Germinal center (tissue), 1 donor: ENCODE measurements at regions not wholly inside any gene's neighbourhood (a gene's known extent, or its start where the extent isn't known, plus 50 kb on each side); places are given as distances from the start of the nearest gene placed in this dataset.
"Not testable (repeated sequence)": the region's sequence is repeated elsewhere in the genome, so short reads cannot be mapped to it uniquely, and the experiment has no call there.

Source experiments
- DNase-seq: peaks from one replicate; pipeline ENCODE4 v3.0.0; 2012; ENCODE audit warnings: mixed read lengths, low spot score

DNA sequence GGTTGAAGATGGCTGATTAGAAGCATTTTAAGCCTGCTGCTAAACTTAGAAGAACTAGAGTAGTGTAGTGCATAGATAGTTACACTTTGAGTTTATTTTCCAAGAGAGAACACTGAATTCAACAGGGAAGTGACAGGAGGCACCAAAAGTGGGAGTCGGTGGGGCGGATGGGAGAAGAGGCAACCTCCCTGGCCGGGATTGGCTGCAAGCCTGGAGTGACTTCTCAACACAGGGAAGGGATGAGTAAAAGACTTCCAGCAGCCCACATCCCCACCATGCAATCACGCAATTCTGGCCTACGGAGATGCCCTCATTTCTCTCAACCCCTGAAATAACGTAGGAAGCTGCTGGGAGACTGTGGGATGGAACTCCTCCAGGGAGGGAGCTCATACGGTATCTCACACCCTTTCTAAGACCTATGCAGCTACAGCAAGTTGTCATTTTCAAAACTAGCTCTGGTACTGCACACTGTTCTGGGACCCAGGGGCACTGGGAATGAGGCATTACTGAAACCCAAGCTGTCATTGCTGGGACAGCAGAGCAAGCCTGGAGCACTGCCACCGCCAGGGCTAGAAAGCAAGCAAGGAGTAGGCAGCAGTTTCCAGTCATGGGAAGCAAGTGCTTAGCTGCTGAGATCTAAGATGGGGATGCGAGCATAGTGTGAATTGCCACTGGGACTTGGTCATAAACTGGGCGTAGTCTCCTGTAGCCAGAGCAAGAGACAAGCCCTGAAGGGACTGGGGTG, 331.6 kb upstream of the PTGER4 start:
- no peak for DNase-seq

DNA sequence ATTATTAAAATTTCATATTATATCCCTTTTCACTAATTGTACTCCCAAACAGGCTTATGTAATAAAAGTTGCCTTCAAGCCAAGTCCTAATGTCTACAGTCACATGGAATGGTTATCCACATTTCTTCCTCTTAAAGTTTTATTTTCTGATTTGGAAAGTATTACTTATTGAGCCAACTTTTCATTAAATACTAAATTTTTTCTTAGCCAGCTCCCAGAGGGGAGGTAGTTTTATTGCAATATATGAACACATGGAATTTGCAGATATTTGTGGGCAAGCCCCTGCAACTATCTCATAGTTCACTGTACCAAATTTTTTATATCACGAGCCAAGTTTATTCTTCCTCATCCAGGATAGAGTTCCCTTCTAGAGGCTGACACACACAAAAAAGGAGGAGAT, 332.8 kb upstream of the PTGER4 start:
- DNase-seq, result no peak

DNA sequence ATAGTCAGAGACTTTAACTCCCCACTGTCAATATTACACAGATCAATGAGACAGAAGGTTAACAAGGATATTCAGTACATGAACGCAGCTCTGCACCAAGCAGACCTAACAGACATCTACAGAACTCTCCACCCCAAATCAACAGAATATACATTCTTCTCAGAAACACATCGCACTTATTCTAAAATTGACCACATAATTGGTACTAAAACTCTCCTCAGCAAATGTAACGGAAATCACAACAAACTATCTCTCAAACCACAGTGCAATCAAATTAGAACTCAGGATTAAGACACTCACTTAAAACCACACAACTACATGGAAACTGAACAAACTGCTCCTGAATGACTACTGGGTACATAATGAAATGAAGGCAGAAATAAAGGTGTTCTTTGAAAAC, 341.3 kb upstream of the PTGER4 start:
- DNase-seq, result not testable (repeated sequence)

DNA sequence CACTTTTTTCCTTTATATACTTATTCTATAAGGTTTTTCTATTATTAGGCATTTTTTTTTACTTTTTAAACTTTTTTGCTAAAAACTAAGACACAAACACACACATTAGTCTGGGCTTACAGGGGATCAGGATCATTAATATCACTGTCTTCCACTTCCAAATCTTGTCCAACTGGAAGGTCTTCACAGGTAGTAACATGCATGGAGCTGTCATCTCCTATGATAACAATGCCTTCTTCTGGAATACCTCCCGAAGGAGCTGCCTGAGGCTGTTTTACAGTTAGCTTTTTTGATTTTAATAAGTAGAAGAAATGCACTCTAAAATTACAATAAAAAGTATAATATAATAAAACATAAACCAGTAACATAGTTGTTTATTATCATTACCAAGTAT, 345.5 kb upstream of the PTGER4 start:
- DNase-seq, result no peak

DNA sequence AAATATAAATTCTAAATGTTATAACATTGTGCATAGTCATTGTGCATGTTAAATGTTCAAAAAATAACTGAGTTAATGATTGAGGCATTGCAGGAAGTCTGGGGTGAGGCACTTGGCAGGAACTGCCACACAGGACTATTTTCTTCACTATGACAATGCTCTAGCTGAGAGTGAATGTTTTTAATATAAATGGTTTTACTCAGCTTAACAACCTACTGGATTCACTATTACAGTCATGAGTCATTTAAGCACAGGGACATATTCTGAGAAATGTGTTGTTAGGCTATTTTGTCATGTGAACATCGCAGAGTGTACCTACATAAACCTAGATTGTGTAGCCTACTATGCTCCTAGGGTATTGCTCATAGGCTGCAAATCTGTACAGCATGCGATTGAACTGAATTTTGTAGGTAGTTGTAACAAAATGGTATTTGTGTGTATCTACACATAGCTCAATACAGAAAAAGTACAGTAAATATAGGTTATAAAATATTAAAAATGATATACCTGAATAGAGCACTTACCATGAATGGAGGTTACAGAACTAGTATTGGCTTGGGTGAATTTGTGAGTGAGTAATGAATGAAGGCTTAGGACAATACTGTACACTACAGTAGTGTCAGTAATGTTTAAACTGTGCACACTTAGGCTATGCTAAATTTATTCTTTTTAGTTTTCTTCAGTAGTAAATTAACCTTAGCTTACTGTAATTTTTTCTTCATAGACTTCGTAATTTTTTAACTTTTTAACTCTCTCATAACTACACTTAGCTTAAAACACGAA, 346.1 kb upstream of the PTGER4 start:
- DNase-seq, result no peak

DNA sequence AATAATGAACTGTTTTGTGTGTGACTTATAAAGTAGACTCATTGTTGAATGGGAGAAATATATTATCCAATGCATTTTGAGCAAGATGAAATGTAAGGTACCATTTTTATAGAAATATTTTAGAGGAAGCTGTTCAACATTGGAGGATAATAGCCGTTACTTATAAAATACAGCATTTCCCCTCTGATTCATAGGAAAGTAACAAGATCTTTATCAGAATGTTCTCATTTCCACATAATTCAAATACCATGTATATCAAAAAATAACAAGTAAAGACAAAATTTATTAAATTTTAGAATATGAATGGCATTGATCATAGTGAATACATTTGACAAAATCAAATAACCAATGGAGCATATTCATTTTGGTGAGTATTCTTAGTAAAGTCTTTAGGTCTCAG, 346.7 kb upstream of the PTGER4 start:
- no peak for DNase-seq

DNA sequence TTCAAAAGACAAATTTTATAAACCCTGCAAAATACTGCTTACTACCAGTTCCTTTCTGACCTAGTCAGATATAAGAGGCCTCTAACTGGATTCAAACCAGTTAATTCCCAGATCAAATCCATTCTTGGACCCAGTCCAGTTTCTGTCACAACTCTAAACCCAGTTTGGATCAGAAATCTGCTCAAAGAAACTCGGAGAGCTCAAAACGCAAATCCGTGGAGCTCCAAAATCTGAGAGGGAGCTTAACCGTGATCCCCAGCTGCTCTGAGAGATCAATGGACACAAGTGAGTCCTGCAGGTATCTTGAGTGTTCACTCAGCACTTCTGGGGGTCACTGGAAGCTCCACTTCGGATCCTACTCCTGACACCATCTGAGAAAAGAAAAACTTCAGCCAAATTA, 348.1 kb upstream of the PTGER4 start:
- DNase-seq, result no peak

DNA sequence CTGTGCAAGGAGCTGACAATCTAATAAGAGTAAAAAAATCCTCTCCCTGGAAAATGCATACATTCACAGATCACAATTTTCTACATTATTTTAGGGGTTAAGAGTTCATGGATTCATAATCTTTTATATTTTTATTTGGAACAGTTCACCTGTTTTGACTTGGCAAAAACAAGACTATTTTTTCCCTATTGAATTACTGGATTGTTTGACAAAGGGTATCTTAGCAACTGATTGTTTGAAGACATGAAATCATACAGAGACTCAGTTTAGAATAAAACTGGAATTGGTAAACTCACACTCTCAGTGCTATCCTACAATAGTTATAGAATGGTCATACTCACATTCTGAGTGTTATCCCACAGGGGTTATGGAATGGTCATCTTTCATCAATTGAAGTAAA, 358.2 kb upstream of the PTGER4 start:
- no peak for DNase-seq

DNA sequence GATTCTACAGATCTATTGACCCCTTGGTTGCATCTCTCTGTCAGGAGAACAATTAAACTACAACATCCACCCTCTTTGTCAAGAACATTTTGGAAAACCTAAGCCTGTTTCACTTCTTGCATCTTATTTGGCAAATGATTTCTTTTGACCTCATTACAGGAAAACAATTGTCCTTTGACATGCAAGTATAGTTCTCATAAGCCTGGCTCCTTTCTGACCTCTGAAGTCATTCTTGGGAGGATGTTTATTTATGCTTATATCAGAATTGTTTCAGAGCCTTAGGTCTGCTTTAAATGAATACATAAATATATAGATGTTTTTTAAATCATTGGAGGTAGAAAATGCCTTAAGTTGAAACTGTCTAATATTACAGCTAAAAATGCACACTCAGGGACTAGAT, 361.3 kb upstream of the PTGER4 start:
- DNase-seq, result no peak

DNA sequence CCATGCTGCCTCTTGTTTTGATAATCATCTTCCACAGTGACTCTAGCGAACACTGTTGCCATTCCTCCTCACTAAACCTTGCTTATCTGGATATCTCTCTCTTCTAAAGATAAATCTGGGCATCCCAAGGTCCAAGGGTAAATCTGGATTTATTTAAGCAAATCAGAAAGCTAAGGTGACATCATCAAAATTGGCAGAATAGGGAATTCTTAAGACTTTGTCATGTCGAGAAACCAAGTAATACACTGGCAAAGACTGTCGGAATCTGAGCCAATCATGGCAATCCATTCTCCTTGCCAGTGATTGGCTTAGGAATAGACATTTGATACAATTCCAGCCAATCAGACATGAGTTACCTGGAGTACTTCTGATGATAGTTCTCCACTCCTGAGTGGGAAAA, 362.7 kb upstream of the PTGER4 start:
- DNase-seq, result no peak

DNA sequence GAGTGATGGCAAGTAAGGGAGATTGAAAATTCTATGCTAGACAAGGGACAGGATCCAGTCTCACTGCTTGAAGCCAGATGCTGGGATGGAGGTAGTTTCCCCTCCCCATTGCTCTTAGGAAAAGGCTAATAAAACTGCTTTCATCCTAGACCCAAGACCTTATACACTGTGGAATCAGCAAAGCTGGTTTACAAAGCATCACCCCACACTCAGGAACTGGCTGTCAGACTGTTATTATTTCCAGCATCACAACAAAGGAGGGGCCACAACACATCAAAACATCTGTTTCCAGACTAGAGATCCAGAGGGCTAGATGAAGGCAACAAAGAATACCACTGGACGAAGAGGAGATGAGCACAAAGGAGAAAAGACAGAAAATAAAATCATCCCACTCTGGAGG, 364.6 kb upstream of the PTGER4 start:
- DNase-seq, result no peak

DNA sequence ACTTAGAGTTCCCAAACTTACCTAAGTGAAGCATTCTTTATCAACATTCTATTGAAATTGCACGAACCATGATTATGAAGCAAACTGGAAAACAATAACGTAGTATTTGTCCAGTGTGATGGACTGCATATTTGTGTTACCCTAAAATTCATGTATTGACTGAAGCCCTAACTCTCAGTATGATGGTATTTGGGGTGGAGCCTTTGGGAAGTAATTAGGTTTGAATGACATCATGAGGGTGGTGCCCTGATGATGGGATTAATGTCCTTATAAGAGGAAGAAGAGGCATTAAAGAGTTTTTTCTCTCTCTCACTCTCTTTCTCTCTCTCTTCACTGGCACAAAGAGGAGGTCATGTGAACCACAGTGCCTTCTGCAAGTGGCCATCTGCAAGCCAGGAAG, 365.4 kb upstream of the PTGER4 start:
- DNase-seq, result no peak

DNA sequence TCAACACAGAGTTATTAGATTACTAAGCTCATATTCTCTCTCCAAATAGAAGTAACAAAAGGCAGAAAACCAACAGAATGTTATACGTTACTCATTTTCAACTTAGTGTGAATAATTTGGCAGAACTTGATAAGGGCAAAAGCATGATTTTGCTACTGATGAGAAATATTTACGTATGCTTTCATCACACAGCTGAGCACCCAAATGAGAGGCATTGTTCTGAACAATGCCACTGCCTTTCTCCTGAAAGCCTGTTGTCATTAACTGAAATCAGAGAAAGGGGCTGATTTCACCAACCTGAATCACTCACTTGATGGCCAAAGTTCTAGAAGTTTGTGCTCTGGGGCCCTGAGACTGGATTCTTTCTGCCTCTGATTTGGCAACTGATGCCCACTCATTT, 367.5 kb upstream of the PTGER4 start:
- no peak for DNase-seq

DNA sequence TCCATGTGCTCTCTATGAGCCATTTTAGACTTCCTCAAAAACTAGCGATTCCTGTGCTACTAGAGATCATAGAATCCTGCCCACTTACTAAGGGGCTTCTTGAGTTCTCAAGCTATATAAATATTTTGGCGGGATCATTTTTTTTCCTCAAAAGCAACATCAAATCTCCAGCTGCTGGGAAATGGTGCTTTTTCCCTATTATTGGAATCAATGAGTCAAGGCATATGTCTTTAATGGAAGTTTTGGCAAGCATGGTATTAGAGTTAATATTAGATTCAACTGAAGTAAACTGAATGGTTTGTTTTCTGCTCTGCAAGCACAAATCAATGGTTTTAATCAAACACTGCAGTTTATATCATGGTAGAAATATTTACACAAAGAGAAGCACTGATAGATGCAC, 369.9 kb upstream of the PTGER4 start:
- DNase-seq, result no peak

DNA sequence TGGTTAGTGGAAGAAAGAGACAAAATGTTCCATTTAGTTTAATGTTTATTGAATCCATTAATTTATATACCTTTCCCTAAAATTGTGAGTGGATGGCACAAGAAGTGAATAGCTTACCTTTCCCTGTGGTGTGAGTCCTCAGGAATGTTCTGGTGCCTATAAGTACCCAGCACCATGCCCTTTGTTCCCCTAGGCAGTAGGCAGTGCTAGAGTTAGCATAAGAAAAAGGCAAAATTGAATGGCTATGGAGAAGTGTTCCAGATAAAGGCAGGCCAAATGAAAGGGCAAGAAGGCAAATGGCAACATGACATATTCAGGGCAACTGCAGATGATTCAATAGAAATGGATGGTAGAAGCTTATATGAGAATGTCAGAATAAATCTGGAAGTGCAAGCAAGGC, 370.8 kb upstream of the PTGER4 start:
- DNase-seq, result no peak

DNA sequence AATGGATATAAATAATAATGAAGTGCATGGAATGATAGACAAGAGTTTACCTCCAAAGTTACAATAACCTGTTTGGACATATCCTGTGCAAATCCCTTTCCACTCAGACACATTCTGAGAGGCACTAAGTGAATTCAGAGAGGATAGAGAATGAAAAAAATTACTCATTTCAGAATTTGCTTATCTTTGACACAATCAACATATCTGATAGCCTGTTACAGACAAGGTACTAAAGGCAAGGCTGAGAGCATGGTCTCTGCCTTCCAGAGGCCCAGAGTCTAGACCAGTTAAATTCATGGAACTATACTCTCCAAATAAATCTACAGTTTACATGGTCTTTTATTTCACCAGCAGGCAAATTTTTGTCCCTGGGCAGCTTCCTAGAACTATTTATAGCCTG, 371.8 kb upstream of the PTGER4 start:
- no peak for DNase-seq

DNA sequence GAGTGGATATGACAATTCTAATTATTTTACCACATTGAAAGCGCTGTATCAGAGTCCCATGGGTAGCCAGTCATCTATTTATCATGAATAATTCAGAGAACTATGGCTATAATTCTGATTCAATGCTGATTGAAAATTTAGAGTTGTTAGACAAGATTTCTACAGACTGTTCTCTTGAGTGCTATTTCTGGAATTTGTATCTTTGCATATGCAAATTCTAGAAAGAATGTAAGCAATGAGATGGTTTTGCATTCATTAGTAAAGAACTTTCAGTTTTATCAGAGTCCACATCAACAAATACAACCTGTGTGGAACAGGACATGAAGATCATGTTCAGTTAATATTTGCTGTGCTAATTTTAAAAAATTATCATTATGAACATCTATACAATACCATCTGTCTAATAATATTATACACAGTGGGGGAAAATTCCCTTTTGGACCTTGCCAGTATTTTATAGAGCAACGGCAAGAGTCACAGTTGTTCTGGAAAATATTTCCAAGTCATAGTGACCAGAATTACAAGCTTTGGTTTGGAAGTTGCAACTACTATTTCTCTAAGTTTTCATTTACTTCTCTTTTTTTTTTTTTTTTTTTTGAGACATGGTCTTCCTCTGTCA, 372.7 kb upstream of the PTGER4 start:
- DNase-seq, result no peak

DNA sequence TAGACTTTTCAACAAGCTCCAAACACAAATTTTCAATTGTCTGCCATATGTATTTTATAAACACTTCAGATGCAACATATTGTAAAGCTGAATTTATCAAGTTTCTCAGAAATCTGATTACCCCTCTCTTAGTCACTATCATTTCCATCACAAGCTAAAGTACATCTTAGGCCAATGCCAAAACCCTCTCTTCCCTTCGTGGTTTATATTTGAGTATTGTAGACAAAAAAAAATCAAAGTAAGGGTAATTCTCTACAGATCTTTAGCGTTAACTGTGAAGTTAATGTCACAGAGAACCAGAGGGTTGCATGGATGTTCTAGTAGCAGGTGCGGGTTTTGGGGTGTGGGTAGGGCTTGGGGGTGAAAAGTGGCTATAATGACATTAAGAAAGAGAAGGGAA, 387.7 kb upstream of the PTGER4 start:
- no peak for DNase-seq

DNA sequence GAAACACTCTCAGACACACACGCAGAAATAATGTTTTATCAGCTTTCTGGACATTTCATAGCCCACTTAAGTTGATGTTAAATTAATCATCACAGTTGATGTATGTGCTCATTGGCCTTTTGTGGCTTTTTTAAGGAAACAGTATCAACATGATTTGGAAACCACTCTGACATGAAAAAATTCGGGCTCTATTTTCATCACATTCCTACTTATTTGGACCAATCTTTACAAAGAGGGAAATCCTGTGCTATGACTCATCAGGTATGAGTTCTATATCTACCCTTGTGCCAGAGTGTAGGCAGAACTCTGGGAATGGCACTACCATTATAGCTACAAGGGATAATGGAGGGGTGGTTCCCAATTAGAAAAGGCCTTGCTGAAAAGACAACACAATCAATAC, 388.4 kb upstream of the PTGER4 start:
- no peak for DNase-seq

DNA sequence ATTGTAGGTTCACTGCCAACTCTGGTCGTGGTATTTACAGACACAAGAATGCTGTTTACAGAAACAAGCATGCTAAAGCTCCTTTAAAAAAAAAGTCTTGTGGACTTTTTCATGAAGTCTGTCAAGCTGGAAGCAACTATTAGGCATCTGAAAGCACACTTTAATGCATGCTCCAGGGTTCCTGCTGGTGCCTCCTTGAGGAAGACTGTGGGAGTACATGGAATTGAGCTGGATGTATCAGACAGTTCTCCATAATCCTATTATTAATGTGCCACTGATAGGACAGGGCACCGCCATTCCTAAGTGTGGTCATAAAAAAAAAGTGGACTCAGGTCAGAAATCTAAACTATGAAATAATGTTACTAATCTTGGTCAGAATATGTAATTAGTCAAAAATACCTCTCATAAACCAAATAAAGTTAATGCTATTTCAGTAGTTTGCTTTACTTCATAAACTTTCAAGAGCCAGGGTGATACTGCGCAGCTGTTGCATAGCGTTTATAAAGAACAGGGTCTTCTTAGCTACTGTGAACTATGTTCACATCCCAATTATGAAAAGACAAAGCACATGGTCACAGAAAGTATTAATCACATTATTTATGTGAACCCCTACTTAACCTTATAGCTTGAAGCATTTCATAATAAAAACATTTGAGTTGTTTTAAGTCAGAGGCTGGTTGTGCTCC, 390.8 kb upstream of the PTGER4 start:
- no peak for DNase-seq

DNA sequence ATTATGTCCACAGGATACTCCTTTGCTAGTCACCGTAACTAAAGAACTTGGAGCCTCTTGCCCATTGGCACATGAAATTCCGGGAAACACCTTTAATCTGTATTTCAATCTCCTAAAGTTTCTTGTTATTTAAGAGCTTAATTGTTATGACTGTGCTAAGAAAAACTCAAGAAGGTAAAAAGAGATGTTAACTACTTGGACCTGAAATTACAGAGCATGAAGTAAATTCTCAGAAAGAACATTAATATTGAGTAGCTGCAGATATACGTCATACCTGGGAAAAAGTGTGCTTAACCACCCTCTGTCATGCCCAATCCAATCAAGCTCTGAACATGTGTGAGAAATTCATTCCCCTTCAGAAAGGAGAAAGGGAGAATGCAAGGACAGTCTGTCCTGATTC, 394.9 kb upstream of the PTGER4 start:
- no peak for DNase-seq

DNA sequence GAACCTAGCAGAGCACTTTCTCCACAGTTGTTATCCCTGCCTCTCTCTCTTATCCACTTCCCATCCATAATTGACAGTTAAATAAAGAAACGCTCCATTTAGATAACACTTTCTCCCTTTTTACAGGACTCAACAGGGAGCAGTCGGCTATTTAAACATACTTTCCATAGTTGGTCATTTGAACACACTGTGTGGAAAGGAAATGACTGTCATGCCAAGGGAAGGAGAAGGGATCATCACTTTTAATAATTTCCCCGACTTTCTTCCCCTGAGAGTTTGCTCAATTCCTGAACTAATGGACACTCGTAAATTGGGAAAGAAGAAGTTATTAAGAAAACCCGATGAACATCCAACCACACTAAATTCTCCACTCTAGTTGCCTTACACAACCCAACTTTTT, 400.8 kb upstream of the PTGER4 start:
- no peak for DNase-seq
